GM12874 (cell line): ENCODE measurements at regions not wholly inside any gene's neighbourhood (a gene's known extent, or its start where the extent isn't known, plus 50 kb on each side); places are given as distances from the start of the nearest gene placed in this dataset.

ENCODE experiments used
- TF ChIP-seq, protein P1 (sequence below): IDR thresholded peaks from 2 replicates; pipeline ENCODE4 v1.5.1; 2011; ENCODE audit warnings: low read depth, mild to moderate bottlenecking, control low read depth, low read length, moderate library complexity; ENCODE audit not compliant: insufficient read depth

DNA sequence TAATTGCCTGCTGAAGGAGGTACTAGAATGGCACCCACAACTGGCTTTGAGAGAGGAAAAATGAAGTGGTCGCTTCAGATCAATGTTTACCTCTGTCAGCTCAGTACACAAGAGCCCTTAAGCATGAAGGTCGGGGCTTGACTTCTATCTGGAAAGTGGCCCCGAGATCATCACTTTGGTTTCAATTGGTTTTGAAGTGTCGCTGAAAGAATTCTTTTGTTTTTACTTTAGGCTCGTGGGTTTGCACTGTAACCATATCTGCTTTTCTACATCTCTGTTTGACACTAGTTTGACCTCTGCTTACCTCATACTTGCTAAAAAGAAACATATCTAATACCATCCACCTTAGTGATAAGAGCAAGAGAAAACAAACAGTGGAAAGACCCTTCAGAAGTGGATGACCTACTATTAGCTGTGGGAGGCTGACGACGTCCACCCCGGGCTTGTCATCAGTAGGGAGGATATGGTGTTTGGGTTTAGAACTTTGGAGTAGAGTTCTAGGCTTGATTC lies 361.8 kb downstream of the GATA3 start:
- TF ChIP-seq, protein P1, sequence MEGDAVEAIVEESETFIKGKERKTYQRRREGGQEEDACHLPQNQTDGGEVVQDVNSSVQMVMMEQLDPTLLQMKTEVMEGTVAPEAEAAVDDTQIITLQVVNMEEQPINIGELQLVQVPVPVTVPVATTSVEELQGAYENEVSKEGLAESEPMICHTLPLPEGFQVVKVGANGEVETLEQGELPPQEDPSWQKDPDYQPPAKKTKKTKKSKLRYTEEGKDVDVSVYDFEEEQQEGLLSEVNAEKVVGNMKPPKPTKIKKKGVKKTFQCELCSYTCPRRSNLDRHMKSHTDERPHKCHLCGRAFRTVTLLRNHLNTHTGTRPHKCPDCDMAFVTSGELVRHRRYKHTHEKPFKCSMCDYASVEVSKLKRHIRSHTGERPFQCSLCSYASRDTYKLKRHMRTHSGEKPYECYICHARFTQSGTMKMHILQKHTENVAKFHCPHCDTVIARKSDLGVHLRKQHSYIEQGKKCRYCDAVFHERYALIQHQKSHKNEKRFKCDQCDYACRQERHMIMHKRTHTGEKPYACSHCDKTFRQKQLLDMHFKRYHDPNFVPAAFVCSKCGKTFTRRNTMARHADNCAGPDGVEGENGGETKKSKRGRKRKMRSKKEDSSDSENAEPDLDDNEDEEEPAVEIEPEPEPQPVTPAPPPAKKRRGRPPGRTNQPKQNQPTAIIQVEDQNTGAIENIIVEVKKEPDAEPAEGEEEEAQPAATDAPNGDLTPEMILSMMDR, result no peak

DNA sequence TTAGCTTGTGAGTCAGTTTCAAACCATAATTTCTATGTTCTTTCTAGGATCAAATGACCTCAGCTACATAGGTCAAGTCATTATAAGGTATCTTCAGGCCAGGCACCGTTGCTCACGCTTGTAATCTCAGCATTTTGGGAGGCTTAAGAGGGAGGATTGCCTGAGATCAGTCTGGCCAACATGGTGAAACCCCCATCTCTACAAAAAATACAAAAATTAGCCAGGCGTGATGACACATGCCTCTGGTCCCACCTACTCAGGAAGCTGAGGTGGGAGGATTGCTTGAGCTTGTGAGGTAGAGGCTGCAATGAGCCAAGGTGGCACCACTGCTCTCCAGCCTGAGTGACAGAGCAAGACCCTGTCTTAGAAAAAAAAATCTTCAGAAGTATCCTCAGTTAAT lies 362.3 kb downstream of the GATA3 start:
- TF ChIP-seq, protein P1, result no peak

DNA sequence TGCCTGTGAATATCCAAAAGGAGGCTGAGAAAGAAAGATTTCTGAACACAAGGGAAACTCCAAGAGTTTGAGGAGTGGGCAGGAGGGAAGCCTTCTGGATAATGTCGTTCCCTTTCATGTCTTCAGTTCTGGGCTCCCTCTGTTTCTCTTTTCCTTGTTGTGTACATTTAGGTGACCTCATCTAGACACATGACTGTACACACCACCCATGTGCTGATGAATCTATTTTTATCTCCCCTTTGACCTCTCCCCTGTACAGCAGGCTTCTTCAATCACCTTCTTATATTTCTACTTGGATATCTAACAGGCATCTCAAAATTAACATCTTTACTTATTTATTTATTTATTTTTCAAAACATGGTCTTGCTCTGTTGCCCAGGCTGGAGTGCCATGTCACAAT lies 363.1 kb downstream of the GATA3 start:
- TF ChIP-seq, protein P1, result no peak

DNA sequence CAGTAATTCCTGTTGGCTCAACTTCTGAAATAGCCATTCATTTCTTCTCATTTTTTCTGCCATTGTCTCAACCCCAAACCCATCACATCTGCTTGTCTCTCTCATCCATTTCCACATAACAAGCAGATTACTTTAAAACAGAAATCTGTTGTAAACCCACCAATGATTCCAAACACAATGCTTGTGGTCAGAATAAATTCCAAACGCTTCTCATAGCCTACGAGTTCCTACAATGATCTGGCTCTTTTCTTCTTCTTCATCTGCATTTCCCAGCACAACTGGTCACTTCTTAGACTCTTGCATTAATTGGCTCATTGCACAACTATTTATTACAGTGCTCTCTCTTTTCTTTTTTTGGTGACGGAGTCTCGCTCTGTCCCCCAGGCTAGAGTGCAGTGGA lies 364.1 kb downstream of the GATA3 start:
- TF ChIP-seq, protein P1, result no peak

DNA sequence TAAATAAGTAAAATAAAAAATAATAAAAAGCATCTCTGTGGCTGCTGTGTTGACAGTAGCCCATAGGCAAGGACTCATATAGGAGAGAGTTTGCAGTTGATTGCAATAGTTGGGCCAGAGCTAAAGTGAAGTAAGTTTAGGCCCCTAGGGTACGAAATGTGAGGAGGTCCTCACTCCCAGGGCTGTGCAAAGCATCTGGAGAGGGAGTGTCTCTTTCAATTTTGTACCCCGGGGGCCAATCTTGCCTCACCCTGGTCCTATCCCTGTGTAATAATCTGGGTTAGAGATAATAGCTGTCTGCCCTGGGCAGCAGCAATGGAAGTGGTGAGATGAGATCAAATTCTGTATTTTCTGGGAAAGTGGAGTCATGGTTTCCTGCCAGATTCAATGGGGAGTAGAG lies 365.7 kb downstream of the GATA3 start:
- TF ChIP-seq, protein P1, result no peak

DNA sequence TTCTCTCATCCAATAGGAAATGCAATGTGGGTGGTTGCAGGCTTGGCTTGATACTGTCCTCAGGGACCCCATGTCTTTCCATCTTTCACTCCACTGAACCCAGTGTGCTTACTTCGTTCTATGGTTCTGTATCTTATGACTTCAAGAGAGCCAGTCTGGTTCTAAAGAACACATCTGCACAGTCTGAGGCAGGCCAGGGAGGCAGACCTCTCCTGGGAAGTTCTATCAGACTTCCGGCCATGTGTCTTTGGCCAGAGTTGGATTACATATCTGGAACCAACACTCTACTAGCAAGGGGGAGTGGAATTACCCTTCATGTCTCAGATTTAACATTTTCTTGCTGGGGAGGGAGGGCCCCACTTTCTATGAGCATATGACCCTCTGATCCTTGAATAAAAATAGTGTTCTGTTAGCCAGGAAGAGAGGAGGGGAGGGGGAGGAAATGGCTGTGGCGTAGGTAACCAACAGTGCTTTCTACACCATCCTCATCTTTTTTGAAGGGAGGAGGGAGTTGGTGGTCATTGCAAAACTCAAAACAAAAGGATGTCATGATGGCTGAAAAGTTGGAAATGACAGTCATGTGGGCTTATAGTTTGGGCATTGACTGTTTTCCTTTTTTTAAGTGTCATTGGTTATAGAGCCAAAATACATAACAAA lies 370.2 kb downstream of the GATA3 start:
- TF ChIP-seq, protein P1, result no peak

DNA sequence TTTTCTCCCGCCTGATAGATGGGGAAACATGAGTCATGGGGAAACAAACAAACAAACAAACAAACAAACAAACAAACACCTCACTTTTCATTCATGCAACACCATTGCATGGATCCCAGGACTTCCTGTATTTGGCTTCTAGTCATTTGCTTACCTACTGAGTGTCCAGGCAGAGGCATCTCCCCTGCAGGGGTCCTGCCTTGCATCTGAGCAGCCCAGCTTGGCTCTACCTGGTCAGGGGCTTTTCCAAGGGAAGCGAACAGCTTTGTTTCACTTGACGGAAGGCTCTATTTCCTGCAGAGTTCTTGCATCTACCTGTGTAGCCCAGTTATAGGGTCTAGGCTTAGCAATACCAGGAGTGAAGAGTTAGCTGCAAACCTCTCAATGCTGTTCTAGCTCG lies 374.2 kb downstream of the GATA3 start:
- TF ChIP-seq, protein P1, result no peak
